Keratinocyte (primary cell): ENCODE measurements at regions not wholly inside any gene's neighbourhood (a gene's known extent, or its start where the extent isn't known, plus 50 kb on each side); places are given as distances from the start of the nearest gene placed in this dataset.

Experiments
- DNase-seq: peaks from one replicate; pipeline ENCODE4 v3.0.0-alpha.2; 2011; ENCODE audit warnings: low read depth, missing footprints, low spot score
- FAIRE-seq: peaks from 2 replicates; lab custom pipeline; 2011; peaks lifted over from hg19 to GRCh38; lab: Jason Lieb, UNC
- H2AFZ ChIP-seq: 2 replicates; pipeline ENCODE4 v1.6.0; 2012; ENCODE audit warnings: low read length, control low read depth, inconsistent platforms; ENCODE audit not compliant: control insufficient read depth
- H3K27ac ChIP-seq: 2 replicates; pipeline ENCODE4 v1.5.1; 2011; ENCODE audit warnings: low read length; ENCODE audit not compliant: control insufficient read depth, insufficient read depth
- H3K27me3 ChIP-seq: 3 replicates; pipeline ENCODE4 v1.6.0; 2011; ENCODE audit warnings: low read length; ENCODE audit not compliant: control insufficient read depth, insufficient read depth; ENCODE audit errors: extremely low read depth
- H3K36me3 ChIP-seq, 2 experiments: 2 replicates in 1 of 2; 3 replicates in 1 of 2; pipeline ENCODE4 v1.5.1; 2011; ENCODE audit warnings: low read length in 2 of 2, mild to moderate bottlenecking in 1 of 2; ENCODE audit not compliant: control insufficient read depth in 2 of 2, insufficient read depth in 2 of 2; ENCODE audit errors: extremely low read depth in 1 of 2
- H3K4me1 ChIP-seq: 3 replicates; pipeline ENCODE4 v1.5.1; 2011; ENCODE audit warnings: low read length; ENCODE audit not compliant: control insufficient read depth, insufficient read depth; ENCODE audit errors: extremely low read depth
- H3K4me2 ChIP-seq: 3 replicates; pipeline ENCODE4 v1.6.0; 2011; ENCODE audit warnings: low read depth, low read length; ENCODE audit not compliant: control insufficient read depth, insufficient read depth; ENCODE audit errors: extremely low read depth
- H3K4me3 ChIP-seq, 3 experiments: fragments of 200-600 bp in 1 of 3; sonication (generic) in 1 of 3; 2 replicates in 2 of 3; 3 replicates in 1 of 3; pipeline ENCODE4 v1.5.1; 2011 to 2016; ENCODE audit warnings: low read length in 3 of 3, mild to moderate bottlenecking in 3 of 3, control low read depth in 2 of 3, inconsistent platforms in 1 of 3, low read depth in 1 of 3, mixed read lengths in 1 of 3, mixed run types in 1 of 3, moderate library complexity in 1 of 3; ENCODE audit not compliant: control insufficient read depth in 2 of 3, insufficient read depth in 2 of 3; ENCODE audit errors: extremely low read depth in 1 of 3
- H3K79me2 ChIP-seq: 2 replicates; pipeline ENCODE4 v1.6.0; 2012; ENCODE audit warnings: low read length; ENCODE audit not compliant: control insufficient read depth, insufficient read depth
- H3K9ac ChIP-seq: 3 replicates; pipeline ENCODE4 v1.6.0; 2011; ENCODE audit warnings: low read length; ENCODE audit not compliant: control insufficient read depth, insufficient read depth; ENCODE audit errors: extremely low read depth
- H3K9me1 ChIP-seq: 3 replicates; pipeline ENCODE4 v1.6.0; 2011; ENCODE audit warnings: low read length; ENCODE audit not compliant: control insufficient read depth, insufficient read depth; ENCODE audit errors: extremely low read depth
- H3K9me3 ChIP-seq: 2 replicates; pipeline ENCODE4 v1.5.1; 2012; ENCODE audit warnings: low read depth, low read length; ENCODE audit not compliant: control insufficient read depth
- H4K20me1 ChIP-seq: 3 replicates; pipeline ENCODE4 v1.6.0; 2011; ENCODE audit warnings: low read length; ENCODE audit not compliant: control insufficient read depth, insufficient read depth; ENCODE audit errors: extremely low read depth
- CTCF ChIP-seq, 3 experiments: IDR thresholded peaks in 1 of 3; conservative IDR thresholded peaks in 1 of 3; optimal IDR thresholded peaks in 1 of 3; 2 replicates in 2 of 3; 3 replicates in 1 of 3; pipeline versions ENCODE3 to v1.5.1; 2011; ENCODE audit warnings: low read length in 3 of 3, mild to moderate bottlenecking in 3 of 3, moderate library complexity in 2 of 3, control low read depth in 1 of 3, inconsistent platforms in 1 of 3; ENCODE audit not compliant: insufficient read depth in 2 of 3; ENCODE audit errors: extremely low read depth in 1 of 3
- EZH2 ChIP-seq: IDR thresholded peaks from one replicate; pipeline ENCODE4 v1.6.1; 2012; ENCODE audit warnings: inconsistent platforms, mild to moderate bottlenecking, low read length, moderate library complexity
- dilution Hi-C: fragments of 300-500 bp; cut with MboI; formaldehyde crosslinking; loops from one replicate; pipeline ENCODE4 v1.7.0; 2020; ENCODE audit warnings: low sequenced_read_pairs; ENCODE audit not compliant: extremely low pct_ligation_motif_present

- no peaks in the 10 kb centered on the region for H3K36me3 ChIP-seq
- H3K79me2 ChIP-seq = no peaks in the 10 kb centered on the region
- H2AFZ ChIP-seq = no peak overlapping the region
- H3K4me1 ChIP-seq = no peaks in the 10 kb centered on the region
- FAIRE-seq (no peak), DNase-seq (no peak)
- no peaks in the 10 kb centered on the region for H3K27me3 ChIP-seq
- TF ChIP-seq EZH2 (no peak), CTCF (optimal IDR thresholded peaks at IDR 0.05 in 1 of 3, IDR thresholded peaks at IDR 0.05 in 1 of 3, conservative IDR thresholded peaks at IDR 0.05 in 1 of 3; ENCODE audit: extremely low read depth in 1 of 3, insufficient read depth in 2 of 3, low read length in 3 of 3) (no peak)
- no peaks in the 10 kb centered on the region for H3K9me1 ChIP-seq
- H4K20me1 ChIP-seq = no peaks in the 10 kb centered on the region
- H3K4me2 ChIP-seq = no peak overlapping the region
- dilution Hi-C loops = no loop called here
- no peak overlapping the region for H3K9ac ChIP-seq
- no peaks in the 10 kb centered on the region for H3K9me3 ChIP-seq
- no peak overlapping the region for H3K27ac ChIP-seq
- H3K4me3 ChIP-seq = no peak overlapping the region
Measured at GRCh38 chr6:100946711-100947110, 65.6 kb upstream of the ASCC3 start.

GRCh38 chr6:100948381-100949133 is 67.4 kb upstream of the ASCC3 start:
- no peaks in the 10 kb centered on the region for H3K36me3 ChIP-seq
- no peak overlapping the region for H3K9ac ChIP-seq
- no peak overlapping the region for H2AFZ ChIP-seq
- no peaks in the 10 kb centered on the region for H3K27me3 ChIP-seq
- no peaks in the 10 kb centered on the region for H3K9me1 ChIP-seq
- TF ChIP-seq EZH2 = no peak
- no peak for TF ChIP-seq CTCF (optimal IDR thresholded peaks at IDR 0.05 in 1 of 3, IDR thresholded peaks at IDR 0.05 in 1 of 3, conservative IDR thresholded peaks at IDR 0.05 in 1 of 3; ENCODE audit: extremely low read depth in 1 of 3, insufficient read depth in 2 of 3, low read length in 3 of 3)
- no peak for FAIRE-seq
- H3K27ac ChIP-seq = no peak overlapping the region
- H3K4me3 ChIP-seq = no peak overlapping the region
- no peaks in the 10 kb centered on the region for H4K20me1 ChIP-seq
- dilution Hi-C loops = no loop called here
- no peaks in the 10 kb centered on the region for H3K9me3 ChIP-seq
- H3K4me1 ChIP-seq = no peaks in the 10 kb centered on the region
- no peaks in the 10 kb centered on the region for H3K79me2 ChIP-seq
- H3K4me2 ChIP-seq = no peak overlapping the region
- no peak for DNase-seq
